ENCODE measurements at regions not wholly inside any gene's neighbourhood (a gene's known extent, or its start where the extent isn't known, plus 50 kb on each side); places are given as distances from the start of the nearest gene placed in this dataset.

DNA sequence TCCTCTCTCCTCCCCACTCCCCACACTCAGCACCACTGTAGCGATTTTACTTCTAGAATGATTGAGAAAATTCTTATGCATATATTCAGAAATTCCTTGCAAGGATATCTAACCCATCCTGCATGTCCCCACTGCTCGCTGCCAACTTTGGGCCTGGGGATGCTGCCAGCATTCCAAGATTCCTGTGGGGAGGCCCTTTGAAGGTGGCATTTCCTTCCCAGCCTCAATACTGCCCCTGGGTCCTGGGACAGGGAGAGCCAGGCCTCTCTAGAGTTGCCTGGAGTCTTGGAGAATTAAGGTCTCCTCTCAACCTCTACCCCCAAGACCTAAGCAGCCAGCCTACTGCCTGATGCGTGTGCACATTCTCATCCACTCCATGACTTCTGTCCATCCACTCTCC, 303.5 kb downstream of the NEBL start:
- TF ChIP-seq, protein P1, sequence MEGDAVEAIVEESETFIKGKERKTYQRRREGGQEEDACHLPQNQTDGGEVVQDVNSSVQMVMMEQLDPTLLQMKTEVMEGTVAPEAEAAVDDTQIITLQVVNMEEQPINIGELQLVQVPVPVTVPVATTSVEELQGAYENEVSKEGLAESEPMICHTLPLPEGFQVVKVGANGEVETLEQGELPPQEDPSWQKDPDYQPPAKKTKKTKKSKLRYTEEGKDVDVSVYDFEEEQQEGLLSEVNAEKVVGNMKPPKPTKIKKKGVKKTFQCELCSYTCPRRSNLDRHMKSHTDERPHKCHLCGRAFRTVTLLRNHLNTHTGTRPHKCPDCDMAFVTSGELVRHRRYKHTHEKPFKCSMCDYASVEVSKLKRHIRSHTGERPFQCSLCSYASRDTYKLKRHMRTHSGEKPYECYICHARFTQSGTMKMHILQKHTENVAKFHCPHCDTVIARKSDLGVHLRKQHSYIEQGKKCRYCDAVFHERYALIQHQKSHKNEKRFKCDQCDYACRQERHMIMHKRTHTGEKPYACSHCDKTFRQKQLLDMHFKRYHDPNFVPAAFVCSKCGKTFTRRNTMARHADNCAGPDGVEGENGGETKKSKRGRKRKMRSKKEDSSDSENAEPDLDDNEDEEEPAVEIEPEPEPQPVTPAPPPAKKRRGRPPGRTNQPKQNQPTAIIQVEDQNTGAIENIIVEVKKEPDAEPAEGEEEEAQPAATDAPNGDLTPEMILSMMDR (IDR thresholded peaks at IDR 0.05) = no peak
- TF ChIP-seq POLR2A (IDR thresholded peaks at IDR 0.05) = no peak

Data from body of pancreas (tissue), 4 donors.